GM18861 (cell line): ENCODE measurements at regions not wholly inside any gene's neighbourhood (a gene's known extent, or its start where the extent isn't known, plus 50 kb on each side); places are given as distances from the start of the nearest gene placed in this dataset.
"Not testable (repeated sequence)": the region's sequence is repeated elsewhere in the genome, so short reads cannot be mapped to it uniquely, and the experiment has no call there.

ENCODE experiments used
- ATAC-seq: cut with Tn5 transposase; IDR thresholded peaks from one replicate; pipeline ENCODE4 v1.9.1; 2021; ENCODE audit not compliant: unreplicated experiment

DNA sequence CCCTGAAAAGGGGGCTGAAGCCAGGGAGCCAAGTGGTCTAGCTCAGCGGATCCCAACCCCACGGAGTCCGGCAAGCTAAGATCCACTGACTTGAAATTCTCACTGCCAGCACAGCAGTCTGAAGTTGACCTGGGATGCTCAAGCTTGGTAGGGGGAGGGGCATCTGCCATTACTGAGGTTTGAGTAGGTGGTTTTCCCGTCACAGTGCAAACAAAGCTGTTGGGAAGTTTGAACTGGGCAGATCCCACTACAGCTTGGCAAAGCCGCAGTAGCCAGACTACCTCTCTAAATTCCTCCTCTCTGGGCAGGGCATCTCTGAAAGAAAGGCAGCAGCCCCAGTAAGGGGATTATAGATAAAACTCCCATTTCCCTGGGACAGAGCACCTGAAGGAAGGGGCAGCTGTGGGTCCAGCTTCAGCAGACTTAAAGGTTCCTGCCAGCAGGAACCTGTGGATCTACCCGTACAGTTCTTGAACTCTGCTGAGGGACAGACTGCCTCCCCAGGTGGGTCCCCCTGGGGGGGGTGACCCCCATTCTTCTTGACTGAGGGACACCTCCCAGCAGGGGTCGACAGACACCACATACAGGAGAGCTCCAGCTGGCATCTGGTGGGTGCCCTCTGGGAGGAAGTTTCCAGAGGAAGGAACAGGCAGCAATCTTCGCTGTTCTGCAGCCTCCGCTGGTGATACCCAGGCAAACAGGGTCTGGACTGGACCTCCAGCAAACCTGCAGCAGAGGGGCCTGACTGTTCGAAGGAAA is 156.4 kb upstream of the ETV3 start:
- not testable (repeated sequence) for ATAC-seq

GRCh38 chr1:157292809-157293564 is 154.8 kb upstream of the ETV3 start:
- ATAC-seq = no peak

GRCh38 chr1:157292302-157292701 is 154.1 kb upstream of the ETV3 start:
- ATAC-seq = no peak

- ATAC-seq = no peak
These were observed 152.9 kb upstream of the ETV3 start for GRCh38 chr1:157291083-157291482.

- no peak for ATAC-seq
These were observed 151.4 kb upstream of the ETV3 start for GRCh38 chr1:157289424-157290105.

GRCh38 chr1:157288996-157289395 is 150.8 kb upstream of the ETV3 start:
- ATAC-seq = no peak

- ATAC-seq = no peak
These were observed 150.3 kb upstream of the ETV3 start for GRCh38 chr1:157288492-157288891.

DNA sequence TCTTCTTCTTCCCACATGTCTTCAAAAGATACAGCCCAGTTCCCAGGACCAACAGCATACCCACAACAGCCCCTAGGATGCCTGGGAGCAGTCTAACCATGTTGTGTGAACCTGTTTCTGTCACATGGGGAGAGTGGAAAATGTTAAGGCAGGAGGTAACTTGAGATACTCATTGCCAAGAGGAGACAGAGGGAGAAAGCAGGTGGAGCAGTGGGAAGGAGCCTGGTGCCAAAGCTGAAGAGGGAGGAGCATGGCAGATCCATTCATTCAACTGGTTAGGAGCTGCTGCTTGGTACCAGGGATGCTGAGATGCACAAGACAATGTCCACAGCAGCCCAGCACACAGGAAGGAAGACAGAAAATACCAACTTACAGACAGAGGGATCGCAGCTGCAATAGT is 149.8 kb upstream of the ETV3 start:
- ATAC-seq = no peak

DNA sequence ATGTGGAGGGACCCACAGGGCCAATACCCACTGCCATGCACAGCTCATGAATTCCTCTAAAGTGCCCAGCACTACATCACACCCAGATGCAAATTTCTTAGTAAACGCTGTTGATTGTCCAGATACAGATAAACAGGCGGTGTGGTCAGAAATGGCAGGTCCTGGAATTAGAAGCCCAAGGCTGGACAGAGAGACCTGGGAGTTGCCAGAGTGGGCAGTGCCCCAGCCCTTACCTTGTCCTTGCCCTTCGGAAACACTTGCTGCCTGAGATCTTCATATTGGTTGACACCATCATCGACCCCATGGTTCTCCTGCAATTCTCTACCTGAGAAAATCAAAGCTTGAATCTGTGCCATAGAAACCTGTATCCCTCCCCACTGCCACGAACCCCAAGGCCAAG is 149.3 kb upstream of the ETV3 start:
- ATAC-seq = no peak

DNA sequence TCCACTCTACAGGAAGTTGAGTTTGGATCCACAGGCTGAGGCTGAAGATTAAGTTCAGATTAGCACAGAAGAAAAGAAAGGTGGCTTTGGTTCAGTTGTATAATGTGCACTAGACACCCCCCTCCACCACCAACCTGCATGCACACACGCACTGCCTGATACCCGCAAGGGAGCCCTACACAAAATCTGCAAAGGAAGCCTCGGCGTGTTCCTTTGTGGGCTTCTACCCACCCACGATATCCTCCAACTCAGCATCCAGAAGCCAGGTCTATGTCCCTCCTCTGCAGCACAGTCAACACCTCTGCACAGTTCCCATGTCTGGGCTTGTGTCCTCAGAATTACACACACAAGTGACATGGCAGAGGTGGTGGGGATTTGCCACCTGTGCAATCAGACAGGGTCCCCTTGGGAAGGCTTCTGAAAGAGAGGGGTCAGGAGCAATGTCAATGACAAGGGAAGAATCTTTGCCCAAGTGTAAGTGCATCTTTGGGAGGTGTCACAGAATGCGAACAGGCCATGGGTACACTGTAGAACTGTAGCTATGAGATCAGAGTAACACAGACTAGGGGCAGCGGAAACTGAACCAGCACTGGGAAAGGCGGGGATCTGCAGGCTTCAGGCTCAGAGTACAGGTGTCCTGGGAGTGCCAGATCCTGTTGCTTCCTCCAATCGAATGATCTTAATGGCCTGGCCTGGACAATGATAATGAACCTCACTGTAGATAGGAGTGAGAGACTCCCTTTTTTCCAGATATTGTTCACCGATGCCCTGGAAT is 148.6 kb upstream of the ETV3 start:
- no peak for ATAC-seq

GRCh38 chr1:157286096-157286495 is 147.9 kb upstream of the ETV3 start:
- ATAC-seq = no peak

DNA sequence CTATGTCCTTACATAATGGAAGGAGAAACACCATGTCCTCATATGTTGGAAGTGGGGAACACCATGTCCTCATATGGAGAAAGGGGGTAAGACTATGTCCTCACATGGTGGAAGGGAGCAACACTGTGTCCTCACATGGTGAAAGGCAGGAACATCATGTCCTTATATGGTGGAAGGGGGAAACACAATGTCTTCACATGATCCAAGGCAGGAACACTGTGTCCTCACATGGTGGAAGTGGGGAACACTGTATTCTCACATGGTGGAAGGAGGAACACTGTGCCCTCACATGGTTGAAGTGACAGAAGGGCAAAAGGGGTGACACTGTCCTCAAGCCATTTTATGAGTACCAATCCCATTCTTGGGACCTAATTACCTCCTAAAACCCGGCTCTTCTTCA is 146.3 kb upstream of the ETV3 start:
- ATAC-seq = no peak

DNA sequence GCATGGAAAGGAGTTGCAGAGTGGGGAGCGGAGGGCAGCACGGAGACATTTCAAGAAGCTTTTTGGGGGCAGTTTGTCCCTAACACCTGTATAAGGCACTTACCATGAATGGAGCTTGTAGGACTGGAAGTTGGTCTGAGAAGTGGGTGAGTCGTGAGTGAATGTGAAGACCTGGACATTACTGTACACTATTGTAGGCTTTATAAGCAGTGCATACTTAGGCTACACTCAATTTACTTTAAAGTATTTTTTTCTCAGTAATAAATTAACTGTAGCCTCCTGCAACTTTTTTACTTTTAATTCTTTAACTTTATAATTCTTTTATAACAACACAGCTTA is 141.6 kb upstream of the ETV3 start:
- no peak for ATAC-seq

GRCh38 chr1:157279138-157279801 is 141.1 kb upstream of the ETV3 start:
- no peak for ATAC-seq

- ATAC-seq = no peak
These were observed 140.4 kb upstream of the ETV3 start for GRCh38 chr1:157278383-157279137.

DNA sequence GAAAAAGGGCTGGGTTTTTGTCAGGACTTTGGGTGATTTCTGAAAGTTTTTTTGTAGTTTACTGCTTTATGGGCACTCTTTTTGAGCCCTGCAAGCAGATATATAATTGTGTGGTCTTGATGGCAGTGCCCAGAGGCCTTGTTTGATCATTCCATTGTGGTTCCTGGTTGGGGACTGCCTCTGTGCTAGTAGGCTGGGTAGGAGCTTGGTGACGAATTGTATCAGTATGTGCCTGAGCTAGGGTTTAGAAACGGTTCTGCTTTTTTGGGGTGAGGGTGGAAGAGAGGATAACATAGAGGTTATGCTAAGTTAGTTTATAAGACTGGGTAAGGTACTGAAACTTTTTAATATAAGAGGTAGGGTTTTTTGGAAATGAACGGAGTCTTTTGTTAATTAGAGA is 139.7 kb upstream of the ETV3 start:
- ATAC-seq = no peak

GRCh38 chr1:157277281-157277680 is 139.1 kb upstream of the ETV3 start:
- no peak for ATAC-seq

DNA sequence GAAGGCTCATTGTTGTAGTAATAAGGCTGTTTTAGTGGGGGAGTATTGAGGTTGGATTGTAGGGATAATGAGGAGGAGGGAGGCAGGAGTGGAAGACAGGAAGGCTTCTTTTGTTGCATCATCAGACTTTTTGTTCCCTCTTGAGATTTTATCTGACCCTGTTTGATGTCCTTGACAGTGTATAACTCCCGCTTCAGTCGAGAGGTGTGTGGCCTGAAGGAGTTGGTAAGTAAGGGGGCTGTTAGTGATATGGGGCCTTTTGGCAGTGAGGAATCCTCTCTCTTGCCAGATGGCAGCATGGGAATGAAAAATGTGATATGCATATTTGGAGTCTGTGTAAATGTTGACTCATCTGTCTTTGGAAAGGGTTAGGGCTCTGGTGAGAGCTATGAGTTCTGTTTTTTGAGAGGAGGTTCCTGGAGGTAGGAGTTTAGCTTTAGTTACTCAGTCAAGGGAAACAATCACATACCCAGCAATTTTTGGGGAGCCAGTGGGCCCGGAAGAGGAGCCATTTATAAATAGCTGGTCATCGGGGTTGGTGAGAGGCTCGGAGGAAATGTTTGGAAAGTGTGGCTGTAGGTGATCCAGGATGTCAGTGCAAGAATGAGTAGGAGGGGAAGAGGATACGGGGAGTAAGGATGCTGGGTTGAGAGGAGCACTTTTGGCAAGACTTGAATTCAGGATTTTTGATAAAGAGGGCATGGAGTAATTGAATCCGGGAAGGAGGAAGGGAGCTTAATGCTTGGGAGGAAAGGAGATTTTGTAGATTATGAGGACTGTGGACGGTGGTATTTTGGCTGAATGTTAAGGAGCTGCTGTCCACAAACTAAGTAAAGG is 136.7 kb upstream of the ETV3 start:
- ATAC-seq = no peak
